Neutrophil (primary cell): ENCODE measurements at regions not wholly inside any gene's neighbourhood (a gene's known extent, or its start where the extent isn't known, plus 50 kb on each side); places are given as distances from the start of the nearest gene placed in this dataset.

Experiments used
- H3K27ac ChIP-seq: fragments of 200-600 bp; sonication (generic); 2 replicates; pipeline ENCODE4 v1.5.1; 2016; ENCODE audit warnings: mild to moderate bottlenecking, moderate library complexity
- H3K27me3 ChIP-seq: fragments of 200-600 bp; sonication (generic); 2 replicates; pipeline ENCODE4 v1.6.0; 2016; ENCODE audit warnings: mild to moderate bottlenecking
- H3K36me3 ChIP-seq: fragments of 200-600 bp; sonication (generic); 2 replicates; pipeline ENCODE4 v1.5.1; 2017
- H3K4me1 ChIP-seq, 2 experiments: fragments of 200-600 bp in 1 of 2; sonication (generic) in 1 of 2; 1 replicate in 1 of 2; 2 replicates in 1 of 2; pipeline versions ENCODE4 v1.5.1 to v1.6.1; 2013 to 2016; ENCODE audit warnings: low read depth in 1 of 2, low read length in 1 of 2, mild to moderate bottlenecking in 1 of 2, moderate library complexity in 1 of 2; ENCODE audit not compliant: control insufficient read depth in 1 of 2, insufficient read depth in 1 of 2
- H3K4me3 ChIP-seq, 2 experiments: fragments of 200-600 bp in 1 of 2; sonication (generic) in 1 of 2; 1 replicate in 1 of 2; 2 replicates in 1 of 2; pipeline ENCODE4 v1.5.1; 2013 to 2016; ENCODE audit warnings: low read depth in 1 of 2, low read length in 1 of 2, mild to moderate bottlenecking in 1 of 2, moderate library complexity in 1 of 2
- H3K9me3 ChIP-seq: fragments of 200-600 bp; sonication (generic); 2 replicates; pipeline ENCODE4 v1.5.1; 2016
- TF ChIP-seq, protein P1 (sequence below): fragments of 200-600 bp; sonication (generic); IDR thresholded peaks from 2 replicates; pipeline ENCODE4 v1.5.1; 2016; ENCODE audit warnings: antibody characterized with exemption

DNA sequence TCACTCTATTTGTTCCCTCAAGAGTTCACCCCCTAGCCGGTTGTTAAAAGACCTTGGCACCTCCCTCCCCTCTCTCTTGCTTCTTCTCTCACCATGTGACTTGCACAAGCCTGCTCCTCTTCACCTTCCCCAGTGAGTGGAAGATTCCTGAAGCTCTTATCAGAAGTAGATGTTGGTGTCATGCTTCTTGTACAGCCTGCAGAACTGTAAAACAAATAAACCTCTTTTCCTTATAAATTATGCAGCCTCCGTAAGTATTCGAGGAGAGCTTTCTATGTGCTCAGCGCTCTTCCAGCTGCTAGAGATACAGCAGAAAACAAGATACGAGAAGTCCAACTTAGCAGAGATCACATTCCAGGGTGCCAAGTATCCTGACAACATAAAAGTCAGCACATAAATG is 147.0 kb upstream of the RUNX1 start:
- TF ChIP-seq, protein P1, sequence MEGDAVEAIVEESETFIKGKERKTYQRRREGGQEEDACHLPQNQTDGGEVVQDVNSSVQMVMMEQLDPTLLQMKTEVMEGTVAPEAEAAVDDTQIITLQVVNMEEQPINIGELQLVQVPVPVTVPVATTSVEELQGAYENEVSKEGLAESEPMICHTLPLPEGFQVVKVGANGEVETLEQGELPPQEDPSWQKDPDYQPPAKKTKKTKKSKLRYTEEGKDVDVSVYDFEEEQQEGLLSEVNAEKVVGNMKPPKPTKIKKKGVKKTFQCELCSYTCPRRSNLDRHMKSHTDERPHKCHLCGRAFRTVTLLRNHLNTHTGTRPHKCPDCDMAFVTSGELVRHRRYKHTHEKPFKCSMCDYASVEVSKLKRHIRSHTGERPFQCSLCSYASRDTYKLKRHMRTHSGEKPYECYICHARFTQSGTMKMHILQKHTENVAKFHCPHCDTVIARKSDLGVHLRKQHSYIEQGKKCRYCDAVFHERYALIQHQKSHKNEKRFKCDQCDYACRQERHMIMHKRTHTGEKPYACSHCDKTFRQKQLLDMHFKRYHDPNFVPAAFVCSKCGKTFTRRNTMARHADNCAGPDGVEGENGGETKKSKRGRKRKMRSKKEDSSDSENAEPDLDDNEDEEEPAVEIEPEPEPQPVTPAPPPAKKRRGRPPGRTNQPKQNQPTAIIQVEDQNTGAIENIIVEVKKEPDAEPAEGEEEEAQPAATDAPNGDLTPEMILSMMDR: no peak
- Histone ChIP-seq H3K27ac (no peak overlapping the region), H3K27me3 (no peaks in the 10 kb centered on the region), H3K9me3 (peaks cover 5% of the 10 kb centered on the region), H3K4me1 (peaks cover 0 to under 1% of the 10 kb centered on the region in 2 experiments), H3K36me3 (no peaks in the 10 kb centered on the region), H3K4me3 (no peak overlapping the region)

DNA sequence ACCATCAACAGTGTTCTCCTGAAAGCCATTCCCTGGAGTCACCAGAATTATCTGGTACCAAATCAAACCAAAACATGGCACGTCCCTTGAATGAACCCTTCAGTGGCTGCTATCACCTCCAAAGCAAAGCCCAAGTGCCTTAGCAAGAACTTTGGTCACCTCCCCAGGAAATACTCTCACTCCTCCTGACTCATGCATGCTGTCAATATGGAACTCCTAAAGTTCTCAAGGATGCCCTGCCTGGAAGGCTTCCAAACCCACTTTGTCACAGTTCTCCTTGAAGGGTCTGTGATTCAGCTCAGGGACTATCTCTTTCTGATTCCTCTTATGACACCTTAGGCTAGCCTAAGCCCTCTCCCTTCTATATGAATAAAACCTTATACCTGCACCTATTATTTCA is 146.1 kb upstream of the RUNX1 start:
- H3K9me3 ChIP-seq: peaks cover 5% of the 10 kb centered on the region
- no peaks in the 10 kb centered on the region for H3K36me3 ChIP-seq
- no peak overlapping the region for H3K27ac ChIP-seq
- H3K4me1 ChIP-seq: no peaks in the 10 kb centered on the region
- H3K4me3 ChIP-seq: no peak overlapping the region
- H3K27me3 ChIP-seq: no peaks in the 10 kb centered on the region
- TF ChIP-seq, protein P1: no peak

DNA sequence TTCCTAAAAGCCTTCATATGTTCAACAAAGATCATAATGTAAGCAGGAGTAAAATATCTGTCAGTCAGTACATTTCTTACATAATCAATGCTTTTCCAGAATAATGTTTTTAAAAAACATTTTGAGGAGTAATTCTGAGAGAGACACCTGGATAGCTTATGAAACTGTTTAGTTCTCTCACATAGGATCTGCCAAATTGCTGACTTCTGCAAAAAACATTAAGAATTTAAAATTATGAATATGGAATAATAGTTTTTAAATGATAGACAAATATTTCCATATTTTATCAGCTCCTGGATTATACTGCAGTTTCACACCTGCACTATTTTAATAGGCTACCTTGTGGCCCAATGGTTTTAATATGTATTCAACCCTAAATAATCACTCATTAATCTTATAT is 142.7 kb upstream of the RUNX1 start:
- H3K9me3 ChIP-seq: peaks cover 5% of the 10 kb centered on the region
- no peaks in the 10 kb centered on the region for H3K27me3 ChIP-seq

DNA sequence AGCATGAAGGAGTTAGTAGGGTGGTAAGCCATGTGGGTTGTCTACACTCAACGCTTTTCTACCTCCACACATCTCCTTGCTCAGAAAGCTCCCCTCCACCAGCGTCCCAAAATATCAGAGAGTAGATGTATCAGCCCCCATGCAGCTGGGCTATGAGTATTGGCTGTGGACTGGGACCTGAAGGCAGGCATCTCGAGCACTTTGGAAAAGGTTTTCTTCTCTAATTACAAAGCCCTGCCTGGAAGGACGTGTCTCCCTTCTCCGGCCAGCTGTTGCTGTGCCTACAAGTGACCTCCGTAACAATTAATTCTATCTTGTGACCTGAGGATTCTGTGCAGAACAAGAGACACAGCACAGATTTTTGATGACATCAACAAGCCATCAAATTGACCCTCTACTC is 142.0 kb upstream of the RUNX1 start:
- Histone ChIP-seq H3K9me3 (peaks cover 5% of the 10 kb centered on the region), H3K4me3 (no peak overlapping the region), H3K27me3 (no peaks in the 10 kb centered on the region), H3K27ac (no peak overlapping the region), H3K4me1 (no peaks in the 10 kb centered on the region), H3K36me3 (no peaks in the 10 kb centered on the region)
- TF ChIP-seq, protein P1: no peak

More for the DNA sequence above, 142.7 kb upstream of the RUNX1 start:
- TF ChIP-seq, protein P1: no peak
- H3K4me1 ChIP-seq: no peaks in the 10 kb centered on the region
- H3K27ac ChIP-seq: no peak overlapping the region
- no peaks in the 10 kb centered on the region for H3K36me3 ChIP-seq
- H3K4me3 ChIP-seq: no peak overlapping the region

DNA sequence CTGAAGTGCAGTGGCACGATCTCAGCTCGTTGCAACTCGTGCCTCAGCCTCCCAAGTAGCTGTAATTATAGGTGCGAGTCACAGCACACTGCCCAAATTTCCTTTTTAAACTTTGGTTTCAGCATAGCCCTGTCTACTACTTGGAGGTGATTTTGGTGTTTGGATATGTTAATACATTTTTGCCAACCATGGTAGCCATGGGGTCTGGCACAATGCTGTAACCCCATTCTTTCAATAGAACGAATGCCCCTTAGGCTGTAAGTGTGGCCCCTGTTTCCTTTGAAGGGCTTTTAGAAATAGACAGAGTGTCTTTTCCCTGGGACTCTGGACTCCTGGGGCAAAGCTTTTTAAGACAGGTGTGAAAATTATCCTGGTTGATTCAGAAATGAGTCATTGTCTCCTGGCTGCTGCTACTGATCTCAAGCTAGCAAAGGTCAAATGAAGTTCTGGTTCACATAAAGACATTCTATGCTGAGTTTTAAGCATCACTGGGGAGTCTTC is 141.1 kb upstream of the RUNX1 start:
- H3K27me3 ChIP-seq: no peaks in the 10 kb centered on the region
- peaks cover 5% of the 10 kb centered on the region for H3K9me3 ChIP-seq
- no peak overlapping the region for H3K4me3 ChIP-seq
- TF ChIP-seq, protein P1: no peak
- no peaks in the 10 kb centered on the region for H3K36me3 ChIP-seq
- H3K27ac ChIP-seq: no peak overlapping the region
- H3K4me1 ChIP-seq: no peaks in the 10 kb centered on the region
